GM23338 (cell line): ENCODE measurements at regions not wholly inside any gene's neighbourhood (a gene's known extent, or its start where the extent isn't known, plus 50 kb on each side); places are given as distances from the start of the nearest gene placed in this dataset.

ENCODE experiments used
- ATAC-seq: fragments of 200-7000 bp; cut with Tn5 transposase; 3 replicates; pipeline ENCODE4 v1.9.1; 2020
- DNase-seq: peaks from one replicate; pipeline ENCODE4 v3.0.0-alpha.2; 2015; ENCODE audit warnings: low spot score
- H2AFZ ChIP-seq: fragments of 200-600 bp; sonication (generic); 2 replicates; pipeline ENCODE4 v1.8.0; 2016; ENCODE audit warnings: antibody characterized with exemption, mild to moderate bottlenecking, moderate library complexity
- H3F3A ChIP-seq: fragments of 200-600 bp; sonication (generic); replicated peaks from 2 replicates; pipeline ENCODE4 v1.8.0; 2017; ENCODE audit warnings: antibody characterized with exemption, mixed run types, low read depth
- H3K27ac ChIP-seq: fragments of 200-600 bp; sonication (generic); 2 replicates; pipeline ENCODE4 v1.6.1; 2016; ENCODE audit warnings: low read depth
- H3K27me3 ChIP-seq: fragments of 200-600 bp; sonication (generic); 2 replicates; pipeline ENCODE4 v1.8.0; 2016; ENCODE audit warnings: mild to moderate bottlenecking, mixed run types, moderate library complexity; ENCODE audit not compliant: insufficient read depth
- H3K36me3 ChIP-seq: fragments of 200-600 bp; sonication (generic); 2 replicates; pipeline ENCODE4 v1.8.0; 2016; ENCODE audit warnings: mild to moderate bottlenecking; ENCODE audit not compliant: insufficient read depth
- H3K4me1 ChIP-seq: fragments of 200-600 bp; sonication (generic); 2 replicates; pipeline ENCODE4 v1.8.0; 2016; ENCODE audit warnings: mild to moderate bottlenecking, moderate library complexity; ENCODE audit not compliant: insufficient read depth
- H3K4me2 ChIP-seq: fragments of 200-600 bp; sonication (generic); 2 replicates; pipeline ENCODE4 v1.7.1; 2017; ENCODE audit warnings: mixed run types
- H3K4me3 ChIP-seq: fragments of 200-600 bp; sonication (generic); 2 replicates; pipeline ENCODE4 v1.6.1; 2016; ENCODE audit warnings: mixed run types
- H3K79me2 ChIP-seq: fragments of 200-600 bp; sonication (generic); replicated peaks from 2 replicates; pipeline ENCODE4 v1.8.0; 2017; ENCODE audit warnings: mild to moderate bottlenecking; ENCODE audit not compliant: insufficient read depth
- H3K9me2 ChIP-seq: fragments of 200-600 bp; sonication (generic); 2 replicates; pipeline ENCODE4 v1.8.0; 2017; ENCODE audit not compliant: insufficient read depth
- H4K20me1 ChIP-seq: fragments of 200-600 bp; sonication (generic); replicated peaks from 2 replicates; pipeline ENCODE4 v1.8.0; 2017; ENCODE audit warnings: mild to moderate bottlenecking; ENCODE audit not compliant: insufficient read depth
- H3K27ac Mint-ChIP-seq: 2 replicates; pipeline ENCODE4 v1.8.0; 2020; ENCODE audit warnings: inconsistent platforms, mild to moderate bottlenecking, moderate library complexity, mixed read lengths
- H3K27me3 Mint-ChIP-seq: 3 replicates; pipeline ENCODE4 v1.8.0; 2022; ENCODE audit warnings: low read depth, mild to moderate bottlenecking, moderate library complexity, mixed read lengths, inconsistent platforms; ENCODE audit not compliant: insufficient read depth, poor library complexity
- H3K36me3 Mint-ChIP-seq: 3 replicates; pipeline ENCODE4 v1.8.0; 2021; ENCODE audit warnings: low read depth, mild to moderate bottlenecking, inconsistent platforms, moderate library complexity, mixed read lengths
- H3K4me1 Mint-ChIP-seq: 3 replicates; pipeline ENCODE4 v1.8.0; 2020; ENCODE audit warnings: mild to moderate bottlenecking, inconsistent platforms, mixed read lengths
- H3K4me3 Mint-ChIP-seq: 3 replicates; pipeline ENCODE4 v1.8.0; 2021; ENCODE audit warnings: moderate library complexity, mild to moderate bottlenecking, inconsistent platforms, mixed read lengths
- H3K9me3 Mint-ChIP-seq: 3 replicates; pipeline ENCODE4 v1.8.0; 2020; ENCODE audit warnings: moderate library complexity, mild to moderate bottlenecking, inconsistent platforms, mixed read lengths
- CREB1 ChIP-seq: fragments of 250-450 bp; sonication (Bioruptor Pico); IDR thresholded peaks from 2 replicates; pipeline ENCODE4 v1.5.0; 2020; ENCODE audit warnings: low read depth, mild to moderate bottlenecking, moderate library complexity
- EZH2 ChIP-seq: fragments of 200-600 bp; sonication (generic); IDR thresholded peaks from one replicate; pipeline ENCODE4 v1.8.0; 2017; ENCODE audit warnings: antibody characterized with exemption, mild to moderate bottlenecking, low read depth; ENCODE audit not compliant: unreplicated experiment
- EZH2phosphoT487 ChIP-seq: fragments of 200-600 bp; sonication (generic); IDR thresholded peaks from one replicate; pipeline ENCODE4 v1.8.1; 2018; ENCODE audit warnings: antibody characterized with exemption; ENCODE audit not compliant: unreplicated experiment
- JUNB ChIP-seq: IDR thresholded peaks from one replicate; pipeline ENCODE4 v1.6.1; 2016; ENCODE audit warnings: antibody characterized with exemption; ENCODE audit not compliant: unreplicated experiment
- NANOG ChIP-seq: IDR thresholded peaks from 2 replicates; pipeline ENCODE4 v1.6.1; 2016; ENCODE audit warnings: antibody characterized with exemption, borderline replicate concordance
- POLR2AphosphoS5 ChIP-seq: IDR thresholded peaks from 2 replicates; pipeline ENCODE4 v1.6.1; 2016; ENCODE audit warnings: antibody characterized with exemption, low read depth
- STAT1 ChIP-seq: IDR thresholded peaks from one replicate; pipeline ENCODE4 v1.6.1; 2016; ENCODE audit warnings: antibody characterized with exemption; ENCODE audit not compliant: unreplicated experiment
- ZNF114 ChIP-seq: fragments of 250-450 bp; sonication (Bioruptor Pico); IDR thresholded peaks from 2 replicates; pipeline ENCODE4 v1.5.0; 2020; ENCODE audit warnings: mild to moderate bottlenecking, moderate library complexity
- ZNF331 ChIP-seq: fragments of 250-450 bp; sonication (Bioruptor Pico); IDR thresholded peaks from 2 replicates; pipeline ENCODE4 v1.5.0; 2020; ENCODE audit warnings: low read depth, mild to moderate bottlenecking, moderate library complexity
- TF ChIP-seq, protein P1 (sequence below): IDR thresholded peaks from 2 replicates; pipeline ENCODE4 v1.6.1; 2016; ENCODE audit warnings: antibody characterized with exemption
- TF ChIP-seq, protein P2 (sequence below): fragments of 250-450 bp; sonication (Bioruptor Pico); IDR thresholded peaks from 2 replicates; pipeline ENCODE4 v1.5.0; 2020; ENCODE audit warnings: mild to moderate bottlenecking, moderate library complexity
- TF ChIP-seq, protein P3 (sequence below): IDR thresholded peaks from one replicate; pipeline ENCODE4 v1.6.1; 2018; ENCODE audit warnings: antibody characterized with exemption; ENCODE audit not compliant: unreplicated experiment

- no peaks in the 10 kb centered on the region for H4K20me1 ChIP-seq
These were observed 141.9 kb upstream of the PCSK2 start for GRCh38 chr20:17084909-17085308.

GRCh38 chr20:17093782-17094181 is 133.1 kb upstream of the PCSK2 start:
- H3K4me3 ChIP-seq: no peak overlapping the region
- H3K4me1 Mint-ChIP-seq: no peaks in the 10 kb centered on the region
- no peaks in the 10 kb centered on the region for H3K9me3 Mint-ChIP-seq
- H3K27ac Mint-ChIP-seq: no peak overlapping the region
- no peak overlapping the region for H3K4me3 Mint-ChIP-seq
- H3K4me1 ChIP-seq: no peaks in the 10 kb centered on the region
- H3K27me3 ChIP-seq: no peaks in the 10 kb centered on the region
- no peaks in the 10 kb centered on the region for H4K20me1 ChIP-seq
- no peaks in the 10 kb centered on the region for H3K36me3 Mint-ChIP-seq
- no peaks in the 10 kb centered on the region for H3F3A ChIP-seq
- no peaks in the 10 kb centered on the region for H3K79me2 ChIP-seq
- no peaks in the 10 kb centered on the region for H3K36me3 ChIP-seq
- 0 out of 2 replicates have a peak, but pooled peaks cover 14% of the 10 kb centered on the region for H3K9me2 ChIP-seq
- ATAC-seq: no peak
- no peak for DNase-seq
- H3K27ac ChIP-seq: no peak overlapping the region
- no peak overlapping the region for H2AFZ ChIP-seq
- no peak overlapping the region for H3K4me2 ChIP-seq
- no peaks in the 10 kb centered on the region for H3K27me3 Mint-ChIP-seq
- TF ChIP-seq, protein P1, sequence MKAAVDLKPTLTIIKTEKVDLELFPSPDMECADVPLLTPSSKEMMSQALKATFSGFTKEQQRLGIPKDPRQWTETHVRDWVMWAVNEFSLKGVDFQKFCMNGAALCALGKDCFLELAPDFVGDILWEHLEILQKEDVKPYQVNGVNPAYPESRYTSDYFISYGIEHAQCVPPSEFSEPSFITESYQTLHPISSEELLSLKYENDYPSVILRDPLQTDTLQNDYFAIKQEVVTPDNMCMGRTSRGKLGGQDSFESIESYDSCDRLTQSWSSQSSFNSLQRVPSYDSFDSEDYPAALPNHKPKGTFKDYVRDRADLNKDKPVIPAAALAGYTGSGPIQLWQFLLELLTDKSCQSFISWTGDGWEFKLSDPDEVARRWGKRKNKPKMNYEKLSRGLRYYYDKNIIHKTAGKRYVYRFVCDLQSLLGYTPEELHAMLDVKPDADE: no peak
- TF ChIP-seq STAT1: no peak
- no peak for TF ChIP-seq JUNB
- no peak for TF ChIP-seq CREB1 (CRISPR knock-in tag)
- no peak for TF ChIP-seq NANOG
- TF ChIP-seq, protein P2, sequence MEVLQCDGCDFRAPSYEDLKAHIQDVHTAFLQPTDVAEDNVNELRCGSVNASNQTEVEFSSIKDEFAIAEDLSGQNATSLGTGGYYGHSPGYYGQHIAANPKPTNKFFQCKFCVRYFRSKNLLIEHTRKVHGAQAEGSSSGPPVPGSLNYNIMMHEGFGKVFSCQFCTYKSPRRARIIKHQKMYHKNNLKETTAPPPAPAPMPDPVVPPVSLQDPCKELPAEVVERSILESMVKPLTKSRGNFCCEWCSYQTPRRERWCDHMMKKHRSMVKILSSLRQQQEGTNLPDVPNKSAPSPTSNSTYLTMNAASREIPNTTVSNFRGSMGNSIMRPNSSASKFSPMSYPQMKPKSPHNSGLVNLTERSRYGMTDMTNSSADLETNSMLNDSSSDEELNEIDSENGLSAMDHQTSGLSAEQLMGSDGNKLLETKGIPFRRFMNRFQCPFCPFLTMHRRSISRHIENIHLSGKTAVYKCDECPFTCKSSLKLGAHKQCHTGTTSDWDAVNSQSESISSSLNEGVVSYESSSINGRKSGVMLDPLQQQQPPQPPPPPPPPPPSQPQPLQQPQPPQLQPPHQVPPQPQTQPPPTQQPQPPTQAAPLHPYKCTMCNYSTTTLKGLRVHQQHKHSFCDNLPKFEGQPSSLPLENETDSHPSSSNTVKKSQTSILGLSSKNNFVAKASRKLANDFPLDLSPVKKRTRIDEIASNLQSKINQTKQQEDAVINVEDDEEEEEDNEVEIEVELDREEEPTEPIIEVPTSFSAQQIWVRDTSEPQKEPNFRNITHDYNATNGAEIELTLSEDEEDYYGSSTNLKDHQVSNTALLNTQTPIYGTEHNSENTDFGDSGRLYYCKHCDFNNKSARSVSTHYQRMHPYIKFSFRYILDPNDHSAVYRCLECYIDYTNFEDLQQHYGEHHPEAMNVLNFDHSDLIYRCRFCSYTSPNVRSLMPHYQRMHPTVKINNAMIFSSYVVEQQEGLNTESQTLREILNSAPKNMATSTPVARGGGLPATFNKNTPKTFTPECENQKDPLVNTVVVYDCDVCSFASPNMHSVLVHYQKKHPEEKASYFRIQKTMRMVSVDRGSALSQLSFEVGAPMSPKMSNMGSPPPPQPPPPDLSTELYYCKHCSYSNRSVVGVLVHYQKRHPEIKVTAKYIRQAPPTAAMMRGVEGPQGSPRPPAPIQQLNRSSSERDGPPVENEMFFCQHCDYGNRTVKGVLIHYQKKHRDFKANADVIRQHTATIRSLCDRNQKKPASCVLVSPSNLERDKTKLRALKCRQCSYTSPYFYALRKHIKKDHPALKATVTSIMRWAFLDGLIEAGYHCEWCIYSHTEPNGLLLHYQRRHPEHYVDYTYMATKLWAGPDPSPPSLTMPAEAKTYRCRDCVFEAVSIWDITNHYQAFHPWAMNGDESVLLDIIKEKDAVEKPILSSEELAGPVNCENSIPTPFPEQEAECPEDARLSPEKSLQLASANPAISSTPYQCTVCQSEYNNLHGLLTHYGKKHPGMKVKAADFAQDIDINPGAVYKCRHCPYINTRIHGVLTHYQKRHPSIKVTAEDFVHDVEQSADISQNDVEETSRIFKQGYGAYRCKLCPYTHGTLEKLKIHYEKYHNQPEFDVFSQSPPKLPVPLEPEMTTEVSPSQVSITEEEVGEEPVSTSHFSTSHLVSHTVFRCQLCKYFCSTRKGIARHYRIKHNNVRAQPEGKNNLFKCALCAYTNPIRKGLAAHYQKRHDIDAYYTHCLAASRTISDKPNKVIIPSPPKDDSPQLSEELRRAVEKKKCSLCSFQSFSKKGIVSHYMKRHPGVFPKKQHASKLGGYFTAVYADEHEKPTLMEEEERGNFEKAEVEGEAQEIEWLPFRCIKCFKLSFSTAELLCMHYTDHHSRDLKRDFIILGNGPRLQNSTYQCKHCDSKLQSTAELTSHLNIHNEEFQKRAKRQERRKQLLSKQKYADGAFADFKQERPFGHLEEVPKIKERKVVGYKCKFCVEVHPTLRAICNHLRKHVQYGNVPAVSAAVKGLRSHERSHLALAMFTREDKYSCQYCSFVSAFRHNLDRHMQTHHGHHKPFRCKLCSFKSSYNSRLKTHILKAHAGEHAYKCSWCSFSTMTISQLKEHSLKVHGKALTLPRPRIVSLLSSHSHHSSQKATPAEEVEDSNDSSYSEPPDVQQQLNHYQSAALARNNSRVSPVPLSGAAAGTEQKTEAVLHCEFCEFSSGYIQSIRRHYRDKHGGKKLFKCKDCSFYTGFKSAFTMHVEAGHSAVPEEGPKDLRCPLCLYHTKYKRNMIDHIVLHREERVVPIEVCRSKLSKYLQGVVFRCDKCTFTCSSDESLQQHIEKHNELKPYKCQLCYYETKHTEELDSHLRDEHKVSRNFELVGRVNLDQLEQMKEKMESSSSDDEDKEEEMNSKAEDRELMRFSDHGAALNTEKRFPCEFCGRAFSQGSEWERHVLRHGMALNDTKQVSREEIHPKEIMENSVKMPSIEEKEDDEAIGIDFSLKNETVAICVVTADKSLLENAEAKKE (CRISPR knock-in tag): no peak
- TF ChIP-seq EZH2: no peak
- TF ChIP-seq POLR2AphosphoS5: no peak
- TF ChIP-seq, protein P3, sequence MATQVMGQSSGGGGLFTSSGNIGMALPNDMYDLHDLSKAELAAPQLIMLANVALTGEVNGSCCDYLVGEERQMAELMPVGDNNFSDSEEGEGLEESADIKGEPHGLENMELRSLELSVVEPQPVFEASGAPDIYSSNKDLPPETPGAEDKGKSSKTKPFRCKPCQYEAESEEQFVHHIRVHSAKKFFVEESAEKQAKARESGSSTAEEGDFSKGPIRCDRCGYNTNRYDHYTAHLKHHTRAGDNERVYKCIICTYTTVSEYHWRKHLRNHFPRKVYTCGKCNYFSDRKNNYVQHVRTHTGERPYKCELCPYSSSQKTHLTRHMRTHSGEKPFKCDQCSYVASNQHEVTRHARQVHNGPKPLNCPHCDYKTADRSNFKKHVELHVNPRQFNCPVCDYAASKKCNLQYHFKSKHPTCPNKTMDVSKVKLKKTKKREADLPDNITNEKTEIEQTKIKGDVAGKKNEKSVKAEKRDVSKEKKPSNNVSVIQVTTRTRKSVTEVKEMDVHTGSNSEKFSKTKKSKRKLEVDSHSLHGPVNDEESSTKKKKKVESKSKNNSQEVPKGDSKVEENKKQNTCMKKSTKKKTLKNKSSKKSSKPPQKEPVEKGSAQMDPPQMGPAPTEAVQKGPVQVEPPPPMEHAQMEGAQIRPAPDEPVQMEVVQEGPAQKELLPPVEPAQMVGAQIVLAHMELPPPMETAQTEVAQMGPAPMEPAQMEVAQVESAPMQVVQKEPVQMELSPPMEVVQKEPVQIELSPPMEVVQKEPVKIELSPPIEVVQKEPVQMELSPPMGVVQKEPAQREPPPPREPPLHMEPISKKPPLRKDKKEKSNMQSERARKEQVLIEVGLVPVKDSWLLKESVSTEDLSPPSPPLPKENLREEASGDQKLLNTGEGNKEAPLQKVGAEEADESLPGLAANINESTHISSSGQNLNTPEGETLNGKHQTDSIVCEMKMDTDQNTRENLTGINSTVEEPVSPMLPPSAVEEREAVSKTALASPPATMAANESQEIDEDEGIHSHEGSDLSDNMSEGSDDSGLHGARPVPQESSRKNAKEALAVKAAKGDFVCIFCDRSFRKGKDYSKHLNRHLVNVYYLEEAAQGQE: no peak
- TF ChIP-seq EZH2phosphoT487: no peak
- TF ChIP-seq ZNF114 (CRISPR knock-in tag): no peak

More at GRCh38 chr20:17084909-17085308, 141.9 kb upstream of the PCSK2 start:
- Histone ChIP-seq H3K4me2 (no peak overlapping the region), H3K27me3 (no peaks in the 10 kb centered on the region), H3K36me3 (no peaks in the 10 kb centered on the region), H3K4me3 (no peak overlapping the region), H2AFZ (no peak overlapping the region), H3K4me1 (no peaks in the 10 kb centered on the region), H3K9me2 (no peaks in the 10 kb centered on the region), H3F3A (no peaks in the 10 kb centered on the region), H3K79me2 (no peaks in the 10 kb centered on the region), H3K27ac (no peak overlapping the region)
- H3K27ac Mint-ChIP-seq: no peak overlapping the region
- no peak overlapping the region for H3K4me3 Mint-ChIP-seq
- ATAC-seq (no peak), DNase-seq (no peak)
- no peaks in the 10 kb centered on the region for H3K9me3 Mint-ChIP-seq
- H3K36me3 Mint-ChIP-seq: no peaks in the 10 kb centered on the region
- H3K27me3 Mint-ChIP-seq: no peaks in the 10 kb centered on the region
- TF ChIP-seq ZNF331 (CRISPR knock-in tag) (no peak), JUNB (no peak)
- H3K4me1 Mint-ChIP-seq: no peaks in the 10 kb centered on the region
